AG04450 (cell line): ENCODE measurements at regions not wholly inside any gene's neighbourhood (a gene's known extent, or its start where the extent isn't known, plus 50 kb on each side); places are given as distances from the start of the nearest gene placed in this dataset.

Experiments
- CTCF ChIA-PET: fragments of 300-600, 350-600 bp; formaldehyde crosslinking; extraction: SDS; loops from one replicate; lab custom pipeline; 2022; ENCODE audit warnings: antibody characterized with exemption, inconsistent platforms; lab: Charles Lee
- POLR2A ChIA-PET: fragments of 350-600 bp; formaldehyde crosslinking; extraction: SDS; loops from one replicate; lab custom pipeline; 2021; ENCODE audit warnings: antibody characterized with exemption, inconsistent platforms; lab: Yijun Ruan, JAX
- DNase-seq: peaks from one replicate; pipeline ENCODE4 v3.0.0-alpha.2; 2011; ENCODE audit warnings: low read depth, low spot score
- H3K27ac ChIP-seq: one replicate; pipeline ENCODE4 v1.5.1; 2012; ENCODE audit warnings: low read depth, low read length, control low read depth
- H3K27me3 ChIP-seq: one replicate; pipeline ENCODE4 v1.6.0; 2012; ENCODE audit warnings: low read length; ENCODE audit not compliant: control insufficient read depth, insufficient read depth
- H3K4me3 ChIP-seq: 2 replicates; pipeline ENCODE4 v1.5.1; 2011; ENCODE audit warnings: mild to moderate bottlenecking, low read depth, low read length, control low read depth
- H3K9me3 ChIP-seq: 2 replicates; pipeline ENCODE4 v1.5.1; 2012; ENCODE audit warnings: low read length; ENCODE audit not compliant: control insufficient read depth, insufficient read depth
- TF ChIP-seq, protein P1 (sequence below): IDR thresholded peaks from 2 replicates; pipeline ENCODE4 v1.5.1; 2011; ENCODE audit warnings: low read depth, low read length, control low read depth, inconsistent platforms

DNA sequence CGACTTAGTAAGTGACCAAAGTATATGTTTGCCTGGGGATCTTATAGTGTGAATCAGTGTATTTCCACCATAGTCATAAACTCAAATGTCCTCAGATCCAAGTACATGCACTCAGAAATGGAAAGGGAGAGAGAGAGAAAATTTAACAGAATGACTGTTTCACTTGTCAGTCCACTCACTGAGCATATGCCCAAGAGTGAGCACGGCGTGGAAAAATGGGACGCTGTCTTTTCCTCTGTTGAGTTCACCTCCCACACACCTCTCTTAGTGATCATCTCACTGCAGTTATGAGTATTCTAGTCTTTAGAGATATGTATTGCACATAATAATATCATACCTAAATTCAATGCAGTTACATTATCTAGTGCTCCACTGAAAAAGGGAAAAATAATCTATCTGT, 156.8 kb upstream of the PRMT6 start:
- H3K27ac ChIP-seq, result no peak overlapping the region
- no peak for DNase-seq
- ChIA-PET CTCF (no interaction called here), POLR2A (no interaction called here)
- H3K9me3 ChIP-seq, result no peaks in the 10 kb centered on the region
- H3K27me3 ChIP-seq, result no peaks in the 10 kb centered on the region
- H3K4me3 ChIP-seq, result no peak overlapping the region
- TF ChIP-seq, protein P1, sequence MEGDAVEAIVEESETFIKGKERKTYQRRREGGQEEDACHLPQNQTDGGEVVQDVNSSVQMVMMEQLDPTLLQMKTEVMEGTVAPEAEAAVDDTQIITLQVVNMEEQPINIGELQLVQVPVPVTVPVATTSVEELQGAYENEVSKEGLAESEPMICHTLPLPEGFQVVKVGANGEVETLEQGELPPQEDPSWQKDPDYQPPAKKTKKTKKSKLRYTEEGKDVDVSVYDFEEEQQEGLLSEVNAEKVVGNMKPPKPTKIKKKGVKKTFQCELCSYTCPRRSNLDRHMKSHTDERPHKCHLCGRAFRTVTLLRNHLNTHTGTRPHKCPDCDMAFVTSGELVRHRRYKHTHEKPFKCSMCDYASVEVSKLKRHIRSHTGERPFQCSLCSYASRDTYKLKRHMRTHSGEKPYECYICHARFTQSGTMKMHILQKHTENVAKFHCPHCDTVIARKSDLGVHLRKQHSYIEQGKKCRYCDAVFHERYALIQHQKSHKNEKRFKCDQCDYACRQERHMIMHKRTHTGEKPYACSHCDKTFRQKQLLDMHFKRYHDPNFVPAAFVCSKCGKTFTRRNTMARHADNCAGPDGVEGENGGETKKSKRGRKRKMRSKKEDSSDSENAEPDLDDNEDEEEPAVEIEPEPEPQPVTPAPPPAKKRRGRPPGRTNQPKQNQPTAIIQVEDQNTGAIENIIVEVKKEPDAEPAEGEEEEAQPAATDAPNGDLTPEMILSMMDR, result no peak

DNA sequence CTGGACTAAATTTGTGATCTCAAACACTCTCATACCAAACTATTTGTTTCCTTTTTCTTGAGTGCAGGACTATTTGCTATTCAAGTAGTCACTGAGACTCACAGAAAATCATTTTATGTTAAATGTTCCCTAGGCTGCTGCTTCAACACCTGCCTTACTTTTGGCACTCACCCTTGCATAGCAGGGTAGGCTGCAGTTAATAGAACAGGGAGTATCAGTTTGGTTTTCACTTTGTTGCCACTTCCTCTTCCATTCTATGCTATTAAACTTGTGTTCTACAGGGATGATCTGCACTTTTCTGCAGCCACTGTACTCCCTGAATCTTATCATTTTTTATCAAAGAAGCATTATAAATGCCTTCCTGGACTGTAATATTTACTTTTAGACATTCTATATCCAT, 148.7 kb upstream of the PRMT6 start:
- DNase-seq, result no peak
- Histone ChIP-seq H3K4me3 (no peak overlapping the region), H3K27me3 (no peaks in the 10 kb centered on the region), H3K27ac (no peak overlapping the region), H3K9me3 (no peaks in the 10 kb centered on the region)
- TF ChIP-seq, protein P1, result no peak
- POLR2A ChIA-PET, result no interaction called here
- CTCF ChIA-PET, result no interaction called here

DNA sequence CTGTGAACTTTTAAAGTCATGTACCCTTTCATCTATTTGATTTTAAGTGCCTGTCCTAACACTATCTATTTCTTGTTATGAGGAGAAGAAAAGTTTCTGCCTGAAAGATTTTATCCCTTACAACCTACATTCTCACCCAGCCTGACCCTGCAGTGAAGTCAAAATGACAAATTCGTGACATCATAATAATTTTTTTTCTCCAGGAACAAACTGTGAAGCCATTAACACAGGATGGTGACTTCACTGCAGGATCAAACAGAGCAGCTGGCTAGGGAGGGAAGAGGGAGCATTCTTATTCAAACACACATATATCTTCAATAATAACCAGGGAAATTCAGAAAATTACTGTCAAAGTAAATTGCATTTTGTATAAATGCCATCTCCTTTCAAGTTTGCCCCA, 147.8 kb upstream of the PRMT6 start:
- no peak overlapping the region for H3K4me3 ChIP-seq
- CTCF ChIA-PET, result no interaction called here
- H3K9me3 ChIP-seq, result no peaks in the 10 kb centered on the region
- TF ChIP-seq, protein P1, result no peak
- POLR2A ChIA-PET, result no interaction called here
- H3K27me3 ChIP-seq, result no peaks in the 10 kb centered on the region
- no peak overlapping the region for H3K27ac ChIP-seq
- DNase-seq, result no peak

DNA sequence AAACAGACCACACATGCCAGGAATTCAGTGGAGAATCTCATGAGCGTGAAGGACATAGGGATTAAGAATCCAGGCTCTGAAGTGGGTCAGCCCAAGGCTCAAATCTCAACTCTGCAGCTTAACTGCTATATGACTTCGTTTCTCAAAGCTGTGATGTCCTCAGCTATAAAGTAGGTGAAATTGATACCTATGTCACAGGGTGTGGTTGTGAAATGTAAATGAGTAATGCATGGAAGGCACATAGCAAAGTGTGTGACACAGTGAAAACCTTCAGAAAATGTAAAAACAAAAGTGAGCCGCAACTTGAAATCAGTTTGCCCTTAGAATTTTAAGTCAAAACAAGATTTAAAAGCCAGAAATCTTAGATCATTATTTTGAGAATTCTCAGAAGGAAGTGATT, 145.7 kb upstream of the PRMT6 start:
- TF ChIP-seq, protein P1, result no peak
- CTCF ChIA-PET, result no interaction called here

DNA sequence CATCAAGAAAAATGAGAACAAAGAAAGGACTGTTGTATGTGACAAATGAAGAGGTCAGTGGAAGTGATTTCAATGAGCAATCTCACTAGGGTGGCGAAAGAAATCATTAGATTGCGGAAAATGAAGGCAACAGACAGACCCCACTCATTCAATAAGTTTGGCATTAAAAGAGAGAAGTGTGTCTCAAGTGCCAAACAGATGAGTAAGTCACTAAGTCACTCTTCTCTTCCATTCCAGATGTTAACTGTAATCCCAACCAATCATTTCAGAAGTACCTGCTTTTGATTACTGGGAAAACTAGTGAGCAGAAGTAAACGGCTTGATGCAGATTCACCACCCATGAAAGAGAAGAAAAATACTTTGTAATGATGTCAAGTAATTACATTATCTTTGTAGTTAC, 144.3 kb upstream of the PRMT6 start:
- Histone ChIP-seq H3K4me3 (no peak overlapping the region), H3K27ac (no peak overlapping the region), H3K27me3 (no peaks in the 10 kb centered on the region), H3K9me3 (no peaks in the 10 kb centered on the region)
- DNase-seq, result no peak
- POLR2A ChIA-PET, result no interaction called here
- TF ChIP-seq, protein P1, result no peak
- CTCF ChIA-PET, result no interaction called here

More for the DNA sequence above, 145.7 kb upstream of the PRMT6 start:
- Histone ChIP-seq H3K9me3 (no peaks in the 10 kb centered on the region), H3K27me3 (no peaks in the 10 kb centered on the region), H3K4me3 (no peak overlapping the region), H3K27ac (no peak overlapping the region)
- no peak for DNase-seq
- POLR2A ChIA-PET, result no interaction called here
